ENCODE measurements at regions not wholly inside any gene's neighbourhood (a gene's known extent, or its start where the extent isn't known, plus 50 kb on each side); places are given as distances from the start of the nearest gene placed in this dataset.

- Histone ChIP-seq H3K36me3 (ENCODE audit: control insufficient read depth in 2 of 2, insufficient read depth in 2 of 2, low read length in 2 of 2) (no peaks in the 10 kb centered on the region), H3K27ac (ENCODE audit: low read depth in 2 of 2, low read length in 2 of 2) (no peak overlapping the region), H3K4me3 (ENCODE audit: low read length in 2 of 2) (no peak overlapping the region), H3K27me3 (ENCODE audit: control insufficient read depth in 2 of 2, insufficient read depth in 2 of 2, low read length in 2 of 2) (no peaks in the 10 kb centered on the region), H3K9me3 (ENCODE audit: control insufficient read depth in 2 of 2, low read length in 2 of 2) (no peaks in the 10 kb centered on the region), H3K9ac (ENCODE audit: low read depth in 1 of 2, low read length in 2 of 2) (no peak overlapping the region), H3K4me1 (ENCODE audit: control insufficient read depth in 2 of 2, insufficient read depth in 2 of 2, low read length in 2 of 2) (no peaks in the 10 kb centered on the region)
These were observed 318.2 kb upstream of the PSMD7 start for GRCh38 chr16:73978407-73978784.

- H3K9ac ChIP-seq (ENCODE audit: low read depth in 1 of 2, low read length in 2 of 2), result no peak overlapping the region
- H3K4me1 ChIP-seq (ENCODE audit: control insufficient read depth in 2 of 2, insufficient read depth in 2 of 2, low read length in 2 of 2), result no peaks in the 10 kb centered on the region
- no peaks in the 10 kb centered on the region for H3K9me3 ChIP-seq (ENCODE audit: control insufficient read depth in 2 of 2, low read length in 2 of 2)
- no peaks in the 10 kb centered on the region for H3K36me3 ChIP-seq (ENCODE audit: control insufficient read depth in 2 of 2, insufficient read depth in 2 of 2, low read length in 2 of 2)
- H3K27me3 ChIP-seq (ENCODE audit: control insufficient read depth in 2 of 2, insufficient read depth in 2 of 2, low read length in 2 of 2), result no peaks in the 10 kb centered on the region
- no peak overlapping the region for H3K4me3 ChIP-seq (ENCODE audit: low read length in 2 of 2)
- H3K27ac ChIP-seq (ENCODE audit: low read depth in 2 of 2, low read length in 2 of 2), result no peak overlapping the region
These were observed 320.0 kb upstream of the PSMD7 start for GRCh38 chr16:73976644-73977043.

DNA sequence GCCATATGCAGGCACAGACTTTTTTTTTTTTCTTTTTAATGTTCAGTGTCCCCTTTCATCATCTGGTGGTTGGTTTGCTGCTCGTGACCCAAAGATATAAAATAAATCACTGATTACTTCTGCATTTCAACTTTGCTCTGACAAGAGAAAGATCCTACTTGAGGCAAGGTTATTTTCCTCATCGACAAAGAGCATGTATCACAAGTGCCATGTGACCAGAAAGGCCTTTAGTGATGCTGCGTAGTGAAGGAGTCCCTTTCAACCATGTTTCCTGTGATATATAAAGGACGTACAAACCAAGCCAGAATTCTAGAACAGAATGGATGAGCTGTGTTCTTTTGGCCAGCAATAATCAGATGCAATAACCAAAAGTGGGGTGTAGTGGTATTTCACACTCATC is 323.4 kb upstream of the PSMD7 start:
- no peak overlapping the region for H3K9ac ChIP-seq (ENCODE audit: low read depth in 1 of 2, low read length in 2 of 2)
- no peaks in the 10 kb centered on the region for H3K36me3 ChIP-seq (ENCODE audit: control insufficient read depth in 2 of 2, insufficient read depth in 2 of 2, low read length in 2 of 2)
- H3K27ac ChIP-seq (ENCODE audit: low read depth in 2 of 2, low read length in 2 of 2), result no peak overlapping the region
- H3K4me1 ChIP-seq (ENCODE audit: control insufficient read depth in 2 of 2, insufficient read depth in 2 of 2, low read length in 2 of 2), result no peaks in the 10 kb centered on the region
- no peaks in the 10 kb centered on the region for H3K9me3 ChIP-seq (ENCODE audit: control insufficient read depth in 2 of 2, low read length in 2 of 2)
- no peak overlapping the region for H3K4me3 ChIP-seq (ENCODE audit: low read length in 2 of 2)
- no peaks in the 10 kb centered on the region for H3K27me3 ChIP-seq (ENCODE audit: control insufficient read depth in 2 of 2, insufficient read depth in 2 of 2, low read length in 2 of 2)

DNA sequence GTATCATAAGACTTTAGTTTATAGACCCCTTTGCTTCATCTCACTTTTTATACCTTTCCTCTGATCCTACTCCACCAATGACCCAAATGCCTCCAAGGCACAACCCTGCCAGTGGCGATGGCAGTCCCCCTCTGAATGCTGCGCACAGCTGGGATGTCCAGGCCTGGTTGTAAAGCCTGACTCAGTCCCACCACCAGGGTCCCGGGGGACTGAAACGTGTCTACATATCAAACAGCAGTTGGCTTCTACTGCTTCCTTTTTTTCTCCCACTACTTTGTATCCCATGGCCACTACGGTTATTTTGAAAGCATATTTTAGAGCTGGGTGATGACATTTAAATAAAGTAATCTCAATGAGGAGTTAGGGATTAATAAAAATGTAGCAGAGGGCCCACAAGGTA is 329.8 kb upstream of the PSMD7 start:
- no peaks in the 10 kb centered on the region for H3K27me3 ChIP-seq (ENCODE audit: control insufficient read depth in 2 of 2, insufficient read depth in 2 of 2, low read length in 2 of 2)
- no peak overlapping the region for H3K9ac ChIP-seq (ENCODE audit: low read depth in 1 of 2, low read length in 2 of 2)
- H3K4me1 ChIP-seq (ENCODE audit: control insufficient read depth in 2 of 2, insufficient read depth in 2 of 2, low read length in 2 of 2), result no peaks in the 10 kb centered on the region
- H3K36me3 ChIP-seq (ENCODE audit: control insufficient read depth in 2 of 2, insufficient read depth in 2 of 2, low read length in 2 of 2), result no peaks in the 10 kb centered on the region
- H3K27ac ChIP-seq (ENCODE audit: low read depth in 2 of 2, low read length in 2 of 2), result no peak overlapping the region
- H3K4me3 ChIP-seq (ENCODE audit: low read length in 2 of 2), result no peak overlapping the region
- H3K9me3 ChIP-seq (ENCODE audit: control insufficient read depth in 2 of 2, low read length in 2 of 2), result no peaks in the 10 kb centered on the region

- Histone ChIP-seq H3K27ac (ENCODE audit: low read depth in 2 of 2, low read length in 2 of 2) (no peak overlapping the region), H3K36me3 (ENCODE audit: control insufficient read depth in 2 of 2, insufficient read depth in 2 of 2, low read length in 2 of 2) (no peaks in the 10 kb centered on the region), H3K27me3 (ENCODE audit: control insufficient read depth in 2 of 2, insufficient read depth in 2 of 2, low read length in 2 of 2) (no peaks in the 10 kb centered on the region), H3K4me1 (ENCODE audit: control insufficient read depth in 2 of 2, insufficient read depth in 2 of 2, low read length in 2 of 2) (no peaks in the 10 kb centered on the region), H3K9me3 (ENCODE audit: control insufficient read depth in 2 of 2, low read length in 2 of 2) (no peaks in the 10 kb centered on the region), H3K4me3 (ENCODE audit: low read length in 2 of 2) (no peak overlapping the region), H3K9ac (ENCODE audit: low read depth in 1 of 2, low read length in 2 of 2) (no peak overlapping the region)
These were observed 331.0 kb upstream of the PSMD7 start for GRCh38 chr16:73965591-73965990.

GRCh38 chr16:73956587-73957494 is 339.8 kb upstream of the PSMD7 start:
- H3K4me3 ChIP-seq (ENCODE audit: low read length in 2 of 2), result no peak overlapping the region

GRCh38 chr16:73955702-73956101 is 340.9 kb upstream of the PSMD7 start:
- no peak overlapping the region for H3K4me3 ChIP-seq (ENCODE audit: low read length in 2 of 2)
- no peak overlapping the region for H3K27ac ChIP-seq (ENCODE audit: low read depth in 2 of 2, low read length in 2 of 2)
- H3K9me3 ChIP-seq (ENCODE audit: control insufficient read depth in 2 of 2, low read length in 2 of 2), result no peaks in the 10 kb centered on the region
- H3K9ac ChIP-seq (ENCODE audit: low read depth in 1 of 2, low read length in 2 of 2), result no peak overlapping the region
- H3K27me3 ChIP-seq (ENCODE audit: control insufficient read depth in 2 of 2, insufficient read depth in 2 of 2, low read length in 2 of 2), result no peaks in the 10 kb centered on the region
- H3K36me3 ChIP-seq (ENCODE audit: control insufficient read depth in 2 of 2, insufficient read depth in 2 of 2, low read length in 2 of 2), result no peaks in the 10 kb centered on the region
- H3K4me1 ChIP-seq (ENCODE audit: control insufficient read depth in 2 of 2, insufficient read depth in 2 of 2, low read length in 2 of 2), result no peaks in the 10 kb centered on the region

More at GRCh38 chr16:73956587-73957494, 339.8 kb upstream of the PSMD7 start:
- no peaks in the 10 kb centered on the region for H3K4me1 ChIP-seq (ENCODE audit: control insufficient read depth in 2 of 2, insufficient read depth in 2 of 2, low read length in 2 of 2)
- H3K9ac ChIP-seq (ENCODE audit: low read depth in 1 of 2, low read length in 2 of 2), result no peak overlapping the region
- no peak overlapping the region for H3K27ac ChIP-seq (ENCODE audit: low read depth in 2 of 2, low read length in 2 of 2)
- no peaks in the 10 kb centered on the region for H3K36me3 ChIP-seq (ENCODE audit: control insufficient read depth in 2 of 2, insufficient read depth in 2 of 2, low read length in 2 of 2)
- no peaks in the 10 kb centered on the region for H3K27me3 ChIP-seq (ENCODE audit: control insufficient read depth in 2 of 2, insufficient read depth in 2 of 2, low read length in 2 of 2)
- no peaks in the 10 kb centered on the region for H3K9me3 ChIP-seq (ENCODE audit: control insufficient read depth in 2 of 2, low read length in 2 of 2)

DNA sequence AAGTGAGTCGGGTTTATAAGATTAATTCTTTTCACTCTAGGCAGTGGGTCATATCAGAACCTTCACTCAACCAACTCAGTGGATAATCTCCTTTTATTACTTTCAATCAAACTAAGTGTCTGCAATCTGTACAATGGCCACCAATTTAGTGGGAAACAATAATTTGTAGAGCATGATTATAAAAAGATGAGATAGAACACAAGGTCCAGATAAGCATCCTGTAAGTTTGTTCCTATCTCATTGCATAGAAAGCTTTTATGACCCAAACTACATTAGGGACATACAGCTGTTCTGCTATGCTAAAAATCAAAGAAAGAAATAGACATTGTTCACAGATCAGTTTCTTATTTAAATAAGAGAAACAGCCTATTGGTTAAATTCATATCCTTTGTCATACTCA is 341.4 kb upstream of the PSMD7 start:
- no peaks in the 10 kb centered on the region for H3K9me3 ChIP-seq (ENCODE audit: control insufficient read depth in 2 of 2, low read length in 2 of 2)
- no peaks in the 10 kb centered on the region for H3K27me3 ChIP-seq (ENCODE audit: control insufficient read depth in 2 of 2, insufficient read depth in 2 of 2, low read length in 2 of 2)
- no peak overlapping the region for H3K4me3 ChIP-seq (ENCODE audit: low read length in 2 of 2)
- peaks cover 0 to under 1% of the 10 kb centered on the region in 2 donors for H3K4me1 ChIP-seq (ENCODE audit: control insufficient read depth in 2 of 2, insufficient read depth in 2 of 2, low read length in 2 of 2)
- H3K9ac ChIP-seq (ENCODE audit: low read depth in 1 of 2, low read length in 2 of 2), result no peak overlapping the region
- H3K27ac ChIP-seq (ENCODE audit: low read depth in 2 of 2, low read length in 2 of 2), result no peak overlapping the region
- H3K36me3 ChIP-seq (ENCODE audit: control insufficient read depth in 2 of 2, insufficient read depth in 2 of 2, low read length in 2 of 2), result no peaks in the 10 kb centered on the region

DNA sequence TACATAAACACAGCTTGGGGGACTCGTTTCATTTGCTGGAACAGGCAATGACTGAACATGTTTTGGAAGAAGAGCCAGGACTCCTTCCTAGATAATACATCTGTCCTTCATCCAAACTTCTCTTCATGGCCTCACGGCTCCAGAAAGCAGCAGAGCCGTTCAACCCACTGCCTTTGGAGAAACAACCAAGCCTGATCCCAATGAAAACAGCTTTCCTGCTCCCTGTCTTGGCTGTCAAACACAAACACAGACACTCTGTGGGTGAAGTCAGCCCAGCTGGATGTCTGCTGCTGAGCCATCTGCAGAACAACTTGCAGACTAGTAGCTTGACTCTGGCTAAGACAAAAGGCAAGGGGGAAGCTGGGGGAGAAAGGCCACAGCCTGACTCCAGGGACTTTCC is 345.1 kb upstream of the PSMD7 start:
- H3K27me3 ChIP-seq (ENCODE audit: control insufficient read depth in 2 of 2, insufficient read depth in 2 of 2, low read length in 2 of 2), result no peaks in the 10 kb centered on the region
- H3K4me3 ChIP-seq (ENCODE audit: low read length in 2 of 2), result no peak overlapping the region
- no peak overlapping the region for H3K9ac ChIP-seq (ENCODE audit: low read depth in 1 of 2, low read length in 2 of 2)
- peaks cover 0 to 9% of the 10 kb centered on the region in 2 donors for H3K4me1 ChIP-seq (ENCODE audit: control insufficient read depth in 2 of 2, insufficient read depth in 2 of 2, low read length in 2 of 2)
- H3K27ac ChIP-seq (ENCODE audit: low read depth in 2 of 2, low read length in 2 of 2), result no peak overlapping the region
- no peaks in the 10 kb centered on the region for H3K9me3 ChIP-seq (ENCODE audit: control insufficient read depth in 2 of 2, low read length in 2 of 2)
- H3K36me3 ChIP-seq (ENCODE audit: control insufficient read depth in 2 of 2, insufficient read depth in 2 of 2, low read length in 2 of 2), result no peaks in the 10 kb centered on the region

- no peaks in the 10 kb centered on the region for H3K36me3 ChIP-seq (ENCODE audit: control insufficient read depth in 2 of 2, insufficient read depth in 2 of 2, low read length in 2 of 2)
- no peak overlapping the region for H3K9ac ChIP-seq (ENCODE audit: low read depth in 1 of 2, low read length in 2 of 2)
- no peak overlapping the region for H3K27ac ChIP-seq (ENCODE audit: low read depth in 2 of 2, low read length in 2 of 2)
- H3K27me3 ChIP-seq (ENCODE audit: control insufficient read depth in 2 of 2, insufficient read depth in 2 of 2, low read length in 2 of 2), result no peaks in the 10 kb centered on the region
- H3K4me1 ChIP-seq (ENCODE audit: control insufficient read depth in 2 of 2, insufficient read depth in 2 of 2, low read length in 2 of 2), result peaks cover 0 to 9% of the 10 kb centered on the region in 2 donors
- no peaks in the 10 kb centered on the region for H3K9me3 ChIP-seq (ENCODE audit: control insufficient read depth in 2 of 2, low read length in 2 of 2)
- H3K4me3 ChIP-seq (ENCODE audit: low read length in 2 of 2), result no peak overlapping the region
These were observed 346.9 kb upstream of the PSMD7 start for GRCh38 chr16:73949574-73950320.
